Body of pancreas (tissue), 4 donors: ENCODE measurements at regions not wholly inside any gene's neighbourhood (a gene's known extent, or its start where the extent isn't known, plus 50 kb on each side); places are given as distances from the start of the nearest gene placed in this dataset.

Source experiments
- POLR2A ChIP-seq, 3 donors: fragments of 450-650 bp; IDR thresholded peaks; one replicate each; pipeline ENCODE4 v1.6.1; 2016; ENCODE audit warnings: antibody characterized with exemption in 3 of 3, mild to moderate bottlenecking in 2 of 3
- TF ChIP-seq, protein P1 (sequence below), 7 experiments: fragments of 450-650 bp in 4 of 7; fragments of 200-600 bp in 3 of 7; sonication (generic) in 3 of 7; IDR thresholded peaks; one replicate each; pipeline ENCODE4 v1.5.1; 2016 to 2019; ENCODE audit warnings: antibody characterized with exemption in 7 of 7

DNA sequence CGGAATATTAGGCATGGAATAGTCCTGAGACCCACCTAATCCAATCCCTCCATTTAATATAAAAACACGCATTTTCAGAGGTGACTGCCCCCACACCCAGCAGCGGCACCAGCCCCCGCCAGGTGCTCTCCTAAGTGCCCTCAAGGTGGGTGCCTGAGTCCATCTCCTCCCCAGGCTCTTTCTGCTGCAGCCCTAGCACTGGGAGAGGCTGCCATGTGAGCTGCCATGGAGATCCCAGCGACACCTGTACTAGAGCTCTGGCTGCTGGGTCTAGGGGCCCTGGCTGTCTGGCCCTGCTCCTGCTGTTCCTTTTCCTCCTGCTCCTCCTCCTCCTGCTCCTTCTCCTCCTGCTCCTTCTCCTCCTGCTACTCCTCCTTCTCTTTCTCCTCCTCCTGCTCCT is 191.1 kb upstream of the BMPER start:
- TF ChIP-seq, protein P1, sequence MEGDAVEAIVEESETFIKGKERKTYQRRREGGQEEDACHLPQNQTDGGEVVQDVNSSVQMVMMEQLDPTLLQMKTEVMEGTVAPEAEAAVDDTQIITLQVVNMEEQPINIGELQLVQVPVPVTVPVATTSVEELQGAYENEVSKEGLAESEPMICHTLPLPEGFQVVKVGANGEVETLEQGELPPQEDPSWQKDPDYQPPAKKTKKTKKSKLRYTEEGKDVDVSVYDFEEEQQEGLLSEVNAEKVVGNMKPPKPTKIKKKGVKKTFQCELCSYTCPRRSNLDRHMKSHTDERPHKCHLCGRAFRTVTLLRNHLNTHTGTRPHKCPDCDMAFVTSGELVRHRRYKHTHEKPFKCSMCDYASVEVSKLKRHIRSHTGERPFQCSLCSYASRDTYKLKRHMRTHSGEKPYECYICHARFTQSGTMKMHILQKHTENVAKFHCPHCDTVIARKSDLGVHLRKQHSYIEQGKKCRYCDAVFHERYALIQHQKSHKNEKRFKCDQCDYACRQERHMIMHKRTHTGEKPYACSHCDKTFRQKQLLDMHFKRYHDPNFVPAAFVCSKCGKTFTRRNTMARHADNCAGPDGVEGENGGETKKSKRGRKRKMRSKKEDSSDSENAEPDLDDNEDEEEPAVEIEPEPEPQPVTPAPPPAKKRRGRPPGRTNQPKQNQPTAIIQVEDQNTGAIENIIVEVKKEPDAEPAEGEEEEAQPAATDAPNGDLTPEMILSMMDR (IDR thresholded peaks at IDR 0.05): no peak
- TF ChIP-seq POLR2A (IDR thresholded peaks at IDR 0.05): no peak
